ENCODE measurements at regions not wholly inside any gene's neighbourhood (a gene's known extent, or its start where the extent isn't known, plus 50 kb on each side); places are given as distances from the start of the nearest gene placed in this dataset.

GRCh38 chr14:44771496-44771895, 190.3 kb downstream of the KLHL28 start:
- Histone ChIP-seq H4K91ac (ENCODE audit: insufficient read depth, low read depth, low read length) (no peak overlapping the region), H2BK20ac (ENCODE audit: low read depth, low read length) (no peak overlapping the region), H3K18ac (ENCODE audit: low read depth, low read length) (no peak overlapping the region), H3K23ac (ENCODE audit: low read depth, low read length) (no peak overlapping the region), H2AK5ac (ENCODE audit: low read depth, low read length) (no peak overlapping the region), H4K5ac (ENCODE audit: low read depth, low read length) (no peak overlapping the region), H3K9me3 (ENCODE audit: control insufficient read depth, insufficient read depth, low read length) (no peaks in the 10 kb centered on the region), H3K56ac (ENCODE audit: extremely low read depth, insufficient read depth, low read length) (no peak overlapping the region), H2BK120ac (ENCODE audit: low read depth, low read length) (no peak overlapping the region), H4K8ac (ENCODE audit: low read depth in 2 of 2, low read length in 2 of 2) (no peak overlapping the region), H3K4me1 (ENCODE audit: control insufficient read depth, insufficient read depth, low read length) (no peaks in the 10 kb centered on the region), H2AFZ (replicated peaks; ENCODE audit: low read length, poor library complexity) (no peak overlapping the region), H4K20me1 (ENCODE audit: insufficient read depth, low read length) (no peaks in the 10 kb centered on the region), H3K9ac (ENCODE audit: low read depth, low read length) (no peak overlapping the region), H2BK5ac (ENCODE audit: low read depth, low read length, poor library complexity, severe bottlenecking) (no peak overlapping the region), H3K14ac (replicated peaks; ENCODE audit: low read depth, low read length) (no peak overlapping the region), H3K27me3 (ENCODE audit: control insufficient read depth, insufficient read depth, low read length) (no peaks in the 10 kb centered on the region), H3K4me2 (ENCODE audit: low read depth, low read length) (no peak overlapping the region), H3K27ac (ENCODE audit: insufficient read depth, low read length) (no peak overlapping the region), H3K4me3 (ENCODE audit: insufficient read depth, low read depth, low read length) (no peak overlapping the region), H2AK9ac (replicated peaks; ENCODE audit: low read depth, low read length, poor library complexity) (no peak overlapping the region), H3K9me1 (ENCODE audit: insufficient read depth, low read length) (no peaks in the 10 kb centered on the region), H3K36me3 (ENCODE audit: control insufficient read depth, insufficient read depth, low read length) (no peaks in the 10 kb centered on the region), H3K4ac (ENCODE audit: low read depth, low read length) (no peak overlapping the region), H3K79me1 (ENCODE audit: low read depth in 1 of 2, low read length in 2 of 2) (no peaks in the 10 kb centered on the region), H2BK15ac (ENCODE audit: low read depth, low read length) (no peak overlapping the region)
- dilution Hi-C loops (cut with HindIII; ENCODE audit: low sequenced_read_pairs, unreplicated experiment) = no loop called here
- WGBS, 2 experiments (ENCODE audit: extremely low coverage in 2 of 2, insufficient read length in 1 of 2) = no CpG with 5 or more reads among the region's 1 CpG
- ChIA-PET POLR2A (ENCODE audit: unreplicated experiment) (no interaction called here), CTCF (no interaction called here)
- TF ChIP-seq SMC3 (IDR thresholded peaks at IDR 0.05; ENCODE audit: low read depth, low read length) (no peak), NFE2L2 (IDR thresholded peaks at IDR 0.05; ENCODE audit: low read depth, low read length) (no peak), RCOR1 (IDR thresholded peaks at IDR 0.05; ENCODE audit: insufficient replicate concordance, low read length) (no peak), MAFK (IDR thresholded peaks at IDR 0.05; ENCODE audit: low read depth, low read length) (no peak), FOS (IDR thresholded peaks at IDR 0.05; ENCODE audit: low read depth, low read length) (no peak), MAZ (IDR thresholded peaks at IDR 0.05; ENCODE audit: borderline replicate concordance, low read depth, low read length) (no peak), CHD1 (IDR thresholded peaks at IDR 0.05; ENCODE audit: low read depth, low read length) (no peak), RFX5 (IDR thresholded peaks at IDR 0.05; ENCODE audit: low read depth, low read length) (no peak), RAD21 (IDR thresholded peaks at IDR 0.05; ENCODE audit: low read length) (no peak), ELK1 (IDR thresholded peaks at IDR 0.05; ENCODE audit: borderline replicate concordance, low read depth, low read length) (no peak), CTCF (conservative IDR thresholded peaks at IDR 0.05; ENCODE audit: low read depth, low read length) (no peak), MXI1 (IDR thresholded peaks at IDR 0.05; ENCODE audit: borderline replicate concordance, low read depth, low read length) (no peak)
- in situ Hi-C loops (cut with MboI; ENCODE audit: low sequenced_read_pairs) = no loop called here
- no peak for DNase-seq
- no peak for ATAC-seq (ENCODE audit: low read depth)
- intact Hi-C loops (cut with micrococcal nuclease) = no loop called here
- BruUV-seq (replicated peaks) = no TSS peak

Data from IMR-90 (cell line).